SK-N-DZ (cell line): ENCODE measurements at regions not wholly inside any gene's neighbourhood (a gene's known extent, or its start where the extent isn't known, plus 50 kb on each side); places are given as distances from the start of the nearest gene placed in this dataset.

Source experiments
- DNase-seq: peaks from one replicate; pipeline ENCODE4 v3.0.0-alpha.2; 2015; ENCODE audit warnings: low spot score

DNA sequence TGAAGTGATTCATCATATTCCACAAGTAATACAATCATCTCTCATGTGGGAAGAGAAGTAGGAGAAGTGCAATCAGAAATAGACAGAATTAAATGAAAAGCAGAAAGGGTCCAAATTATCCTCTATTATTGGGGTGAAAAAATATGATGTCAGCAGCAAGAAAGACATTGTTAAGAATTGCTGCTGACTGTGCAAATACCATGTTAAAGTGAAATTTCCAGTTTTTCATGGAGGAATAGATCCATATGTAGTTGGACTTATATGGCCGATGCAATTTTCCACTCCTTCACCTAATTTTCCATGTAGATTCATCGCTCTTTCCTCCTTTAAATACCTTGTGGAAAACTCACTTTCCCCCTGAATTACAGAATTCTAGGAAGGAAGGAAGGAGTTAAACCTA lies 819.8 kb downstream of the GATA3 start:
- no peak for DNase-seq

DNA sequence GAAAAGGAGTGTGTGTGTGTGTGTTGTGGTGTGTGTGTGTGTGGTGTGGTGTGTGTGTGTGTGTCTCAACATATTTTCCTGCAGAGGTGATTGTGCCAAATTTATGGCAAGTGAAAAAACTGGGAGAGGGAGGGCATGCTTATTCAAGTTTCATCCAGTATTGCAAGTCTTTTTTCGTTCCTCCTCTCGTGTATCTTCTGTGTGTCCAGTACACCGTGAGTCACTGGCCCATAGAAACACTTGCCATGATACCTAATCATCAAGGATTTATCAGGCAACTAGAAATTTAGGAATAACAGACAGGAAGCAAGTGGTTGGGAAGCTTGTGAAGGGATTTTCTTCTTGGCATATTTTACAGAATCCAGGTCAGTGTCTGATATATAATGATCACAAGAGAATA lies 820.5 kb downstream of the GATA3 start:
- DNase-seq, result no peak

DNA sequence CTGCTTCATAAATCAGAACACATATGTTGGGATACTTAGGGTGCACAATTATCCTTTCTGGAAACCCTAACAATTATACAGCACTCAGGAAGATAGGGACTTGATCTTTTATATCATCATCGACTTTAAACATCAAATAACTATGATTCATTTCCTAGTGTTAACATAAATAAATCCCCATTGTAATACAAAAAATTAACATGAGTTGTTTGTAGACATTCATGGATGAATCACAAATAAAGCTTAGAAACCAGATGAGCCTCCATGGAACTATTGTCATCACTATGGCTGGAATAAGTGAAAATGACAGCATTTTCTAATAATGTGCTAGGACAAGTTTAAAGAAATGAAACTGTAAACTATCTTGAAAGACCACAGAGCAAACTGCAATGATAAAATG lies 821.7 kb downstream of the GATA3 start:
- no peak for DNase-seq

DNA sequence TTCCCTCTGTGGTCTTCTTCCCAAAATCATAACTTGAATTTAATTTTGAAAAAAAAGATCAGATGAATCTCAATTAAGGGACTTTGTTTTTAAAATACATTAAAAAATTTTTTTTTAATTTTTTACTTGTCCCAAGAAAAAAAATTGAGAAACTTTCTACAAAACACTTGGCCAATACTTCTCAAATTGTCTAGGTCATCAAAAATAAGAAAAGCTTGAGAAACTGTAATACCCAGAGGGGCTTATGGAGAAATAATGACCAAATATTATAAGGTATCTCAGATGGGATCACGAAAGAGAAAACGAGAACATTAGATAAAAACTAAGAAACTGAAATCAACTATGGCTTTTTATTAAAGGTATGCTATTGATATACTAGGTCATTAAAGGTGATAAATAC lies 835.0 kb downstream of the GATA3 start:
- DNase-seq, result no peak

DNA sequence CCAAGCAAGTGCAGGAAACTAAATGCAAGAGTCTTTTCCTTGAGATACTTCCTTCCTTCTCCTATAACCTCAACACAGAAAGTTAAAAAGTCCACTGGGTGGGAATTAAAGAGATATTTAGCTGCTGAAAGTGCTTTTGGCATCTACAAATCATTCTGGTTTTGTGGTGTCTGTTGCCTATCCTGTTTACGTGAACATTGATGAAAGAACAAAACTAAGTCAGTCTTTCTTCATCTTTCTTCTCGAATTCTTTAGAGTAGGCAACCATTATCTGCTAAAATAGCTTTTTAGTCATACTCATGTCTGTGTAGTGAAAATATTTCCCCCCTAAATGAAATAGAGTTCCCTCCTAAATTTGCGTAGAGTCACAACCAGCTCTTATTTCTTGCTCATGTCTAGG lies 838.6 kb downstream of the GATA3 start:
- DNase-seq, result no peak

DNA sequence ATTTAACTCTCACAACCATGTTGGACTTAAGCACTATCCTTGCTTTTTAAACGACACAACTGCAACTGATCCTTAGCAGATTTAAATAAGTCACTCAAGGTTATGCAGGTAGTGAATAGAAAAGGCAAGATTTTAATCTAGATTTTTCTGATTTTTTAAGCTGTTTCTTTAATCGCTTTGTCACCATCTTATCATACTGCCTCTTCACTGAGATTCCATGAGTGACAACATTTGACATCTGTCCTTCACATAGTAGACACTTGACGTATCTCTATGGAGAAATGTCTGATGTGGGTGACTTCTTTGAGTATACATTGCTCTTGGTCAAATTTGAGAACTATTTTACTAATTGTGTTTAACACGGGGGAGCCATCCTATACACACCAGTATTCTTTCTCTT lies 839.7 kb downstream of the GATA3 start:
- DNase-seq, result no peak

DNA sequence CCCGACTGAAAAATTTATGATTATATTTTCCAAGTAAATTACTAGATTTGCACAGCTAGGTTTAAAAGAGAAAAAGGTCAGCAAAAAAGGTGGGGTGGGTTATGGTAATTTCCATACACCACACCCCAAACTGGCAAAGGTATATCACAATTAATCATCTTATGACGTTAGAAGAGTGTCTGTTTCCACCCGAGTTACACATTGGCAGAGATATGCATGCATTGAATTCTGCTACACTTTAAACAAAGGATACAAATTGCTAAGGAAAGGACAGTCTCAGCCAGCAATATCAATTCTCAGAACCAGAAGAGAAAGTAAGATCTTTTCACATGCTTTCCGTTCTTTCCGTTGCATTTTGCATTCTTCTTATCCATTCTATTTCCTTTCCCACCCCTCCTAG lies 843.3 kb downstream of the GATA3 start:
- no peak for DNase-seq

GRCh38 chr10:8898745-8899330 lies 844.4 kb downstream of the GATA3 start:
- DNase-seq, result no peak

DNA sequence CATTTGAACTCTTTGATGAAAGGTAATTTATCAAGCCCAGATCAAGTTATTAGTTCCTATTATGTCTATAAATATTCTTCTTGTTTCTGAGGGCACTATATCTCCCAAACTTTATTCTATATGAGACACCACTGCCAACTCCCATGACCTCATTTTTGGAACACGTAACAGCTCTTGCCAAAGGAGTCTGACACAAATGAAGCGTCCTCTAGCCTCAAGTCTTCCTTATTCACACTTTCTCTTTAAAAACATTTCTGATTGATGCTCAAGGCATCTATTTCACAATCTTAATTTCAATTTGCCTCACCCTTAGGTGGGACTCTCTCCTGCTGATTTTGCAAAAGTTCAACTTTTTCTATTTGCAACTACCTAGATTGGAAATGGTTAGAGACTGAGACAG lies 848.4 kb downstream of the GATA3 start:
- DNase-seq, result no peak

DNA sequence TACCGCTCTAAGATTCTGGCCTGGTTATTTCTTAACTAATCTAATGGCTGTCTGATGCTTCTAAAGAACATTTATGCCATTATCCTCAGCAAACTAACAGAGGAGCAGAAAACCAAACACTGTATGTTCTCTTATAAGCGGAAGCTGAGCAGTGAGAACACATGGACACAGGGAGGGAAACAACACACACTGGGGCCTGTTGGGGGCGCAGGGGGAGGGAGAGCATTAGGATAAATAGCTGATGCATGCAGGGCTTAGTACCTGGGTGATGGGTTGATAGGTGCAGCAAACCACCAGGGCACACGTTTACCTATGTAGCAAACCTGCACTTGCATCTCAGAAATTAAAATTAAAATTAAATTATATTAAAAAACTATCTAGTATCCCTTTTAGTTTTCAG lies 853.5 kb downstream of the GATA3 start:
- DNase-seq, result no peak

GRCh38 chr10:8910314-8910713 lies 855.8 kb downstream of the GATA3 start:
- DNase-seq, result no peak

- no peak for DNase-seq
Measured at GRCh38 chr10:8911032-8911431, 856.5 kb downstream of the GATA3 start.

DNA sequence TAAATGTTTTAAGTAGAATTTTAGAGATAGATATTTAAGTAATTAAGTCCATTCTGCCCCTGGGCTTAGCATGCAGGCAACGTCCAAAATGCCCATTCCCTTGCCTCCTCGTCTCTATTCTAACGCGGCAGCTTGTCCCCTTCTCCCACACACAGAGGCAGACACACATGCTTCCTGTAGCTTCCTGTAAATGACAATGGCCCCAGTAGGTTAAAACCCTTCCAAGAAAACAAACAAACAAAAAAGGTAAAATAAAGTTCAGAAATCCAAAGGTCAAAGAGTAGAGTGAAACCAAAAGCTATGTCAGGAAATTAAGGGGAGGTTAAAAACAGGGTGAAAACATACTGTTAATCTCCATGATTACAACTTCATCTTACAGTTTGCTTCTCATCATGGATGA lies 857.6 kb downstream of the GATA3 start:
- no peak for DNase-seq

- DNase-seq, result no peak
Measured at GRCh38 chr10:8913720-8914119, 859.2 kb downstream of the GATA3 start.

GRCh38 chr10:8919280-8919679 lies 864.8 kb downstream of the GATA3 start:
- DNase-seq, result no peak

DNA sequence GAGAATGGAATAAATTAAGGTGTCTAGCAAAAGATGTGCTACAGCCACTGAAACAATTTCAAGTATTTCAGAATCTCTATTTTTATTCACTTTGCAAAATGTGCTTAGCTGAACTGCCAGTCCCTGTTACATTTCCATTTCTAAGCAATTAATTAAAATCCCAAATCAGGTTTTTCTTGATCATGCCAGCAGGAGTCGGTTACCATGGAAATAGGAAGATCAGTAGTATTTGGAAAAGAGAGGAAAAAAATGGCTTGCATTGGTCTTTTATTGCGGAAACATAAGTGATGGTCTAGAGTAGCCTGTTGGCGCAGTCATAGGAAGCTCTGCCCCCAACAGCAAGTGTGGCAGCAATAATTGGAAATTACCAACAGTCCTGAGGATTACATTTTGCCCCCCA lies 867.1 kb downstream of the GATA3 start:
- DNase-seq, result no peak

DNA sequence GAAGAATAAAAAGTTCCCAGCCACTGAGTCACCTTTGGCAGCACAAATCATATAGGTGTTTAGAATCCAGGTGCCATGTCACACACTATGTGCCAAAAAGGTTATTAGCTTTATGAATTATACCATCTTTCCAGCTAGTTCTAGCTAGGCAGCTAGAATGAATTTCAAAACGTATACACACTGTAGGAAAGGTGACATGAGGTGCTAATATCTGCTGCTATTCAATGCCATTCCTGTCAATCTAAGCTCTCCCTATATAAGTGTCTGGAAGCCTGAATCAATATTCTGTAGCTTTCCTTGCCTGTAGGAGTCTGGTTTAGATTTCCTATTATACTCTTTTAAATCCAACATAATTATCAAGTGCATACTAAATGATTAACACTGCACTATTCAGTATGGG lies 868.6 kb downstream of the GATA3 start:
- DNase-seq, result no peak

DNA sequence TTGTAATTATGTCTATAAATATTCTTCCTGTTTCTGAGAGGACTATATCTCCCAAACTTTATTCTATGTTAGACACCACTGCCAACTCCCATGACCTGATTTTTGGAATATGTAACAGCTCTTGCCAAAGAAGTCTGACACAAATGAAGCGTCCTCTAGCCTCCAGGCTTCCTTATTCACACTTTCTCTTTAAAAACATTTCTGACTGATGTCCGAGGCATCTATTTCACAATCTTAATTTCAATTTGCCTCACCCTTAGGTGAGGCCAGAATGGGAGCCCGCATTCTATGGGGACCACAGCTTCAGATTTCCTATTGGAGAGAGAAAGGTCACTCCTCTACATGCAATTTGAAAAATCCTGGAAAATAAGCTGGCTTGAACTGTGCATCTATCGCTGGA lies 873.2 kb downstream of the GATA3 start:
- no peak for DNase-seq

DNA sequence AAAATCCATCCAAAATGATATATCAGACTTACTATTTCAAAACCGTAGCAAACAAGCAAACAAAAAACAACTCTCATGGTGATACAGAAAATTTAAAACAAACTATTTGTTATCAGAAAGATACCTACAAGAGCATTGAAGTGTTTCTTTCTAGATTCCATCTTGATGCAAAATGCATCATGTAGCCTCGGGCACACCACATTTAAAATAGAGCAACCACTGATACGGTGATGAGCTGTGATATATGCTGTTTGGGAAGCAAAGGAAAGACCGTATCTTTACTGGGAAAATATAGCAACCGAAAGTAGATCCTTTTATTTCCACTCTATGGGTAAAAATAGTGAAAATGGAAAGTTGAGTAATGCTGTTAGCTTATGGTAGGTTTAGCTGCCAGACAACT lies 892.0 kb downstream of the GATA3 start:
- DNase-seq, result no peak

DNA sequence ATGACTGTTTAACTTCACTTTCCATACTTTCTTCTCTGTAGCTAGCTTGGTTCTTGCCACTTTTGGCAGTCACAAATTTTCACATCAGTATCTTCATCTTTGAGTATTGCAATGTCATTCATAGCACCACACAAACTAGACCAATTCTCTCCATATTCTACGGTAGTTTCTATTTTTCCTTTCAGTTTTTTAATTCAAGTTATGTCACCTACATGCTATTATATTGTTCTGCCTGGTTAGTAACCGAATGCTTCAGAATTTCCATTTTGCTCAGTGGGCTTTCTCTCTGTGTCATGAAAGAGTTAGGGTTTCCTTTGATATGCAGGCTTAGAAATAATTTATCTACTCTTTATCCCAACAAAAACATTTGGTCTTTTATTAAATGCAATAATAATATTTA lies 896.5 kb downstream of the GATA3 start:
- no peak for DNase-seq

DNA sequence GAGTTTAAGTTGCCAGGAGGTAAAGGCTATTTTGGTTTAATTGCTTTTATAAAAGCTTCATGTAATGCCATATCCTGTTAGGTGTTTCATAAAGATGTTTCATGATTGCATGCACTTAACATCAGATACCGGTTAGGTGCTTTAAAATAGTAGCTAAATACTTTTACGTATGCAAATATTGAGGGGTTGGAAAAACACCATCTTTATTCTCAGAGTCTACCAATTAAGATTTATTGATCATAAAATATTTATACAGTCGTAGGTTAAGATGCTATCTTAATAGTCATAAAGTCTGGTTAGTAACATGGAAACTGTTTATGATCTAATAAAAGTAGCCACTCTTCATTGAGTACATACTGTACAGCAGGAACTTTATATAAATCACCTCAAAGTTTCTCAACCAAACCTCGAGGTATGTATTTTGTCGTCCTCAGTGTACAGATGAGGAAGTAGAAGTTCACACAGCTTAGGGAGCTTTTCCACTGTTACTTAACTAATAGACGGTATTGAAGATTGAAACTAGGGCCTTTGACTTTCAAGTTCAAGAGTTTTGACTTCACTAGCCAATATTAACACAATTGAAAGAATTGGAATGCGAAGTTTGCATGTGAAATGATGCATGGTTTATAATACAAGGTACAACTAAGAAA lies 897.1 kb downstream of the GATA3 start:
- DNase-seq, result no peak

GRCh38 chr10:8956400-8956799 lies 901.9 kb downstream of the GATA3 start:
- DNase-seq, result no peak

DNA sequence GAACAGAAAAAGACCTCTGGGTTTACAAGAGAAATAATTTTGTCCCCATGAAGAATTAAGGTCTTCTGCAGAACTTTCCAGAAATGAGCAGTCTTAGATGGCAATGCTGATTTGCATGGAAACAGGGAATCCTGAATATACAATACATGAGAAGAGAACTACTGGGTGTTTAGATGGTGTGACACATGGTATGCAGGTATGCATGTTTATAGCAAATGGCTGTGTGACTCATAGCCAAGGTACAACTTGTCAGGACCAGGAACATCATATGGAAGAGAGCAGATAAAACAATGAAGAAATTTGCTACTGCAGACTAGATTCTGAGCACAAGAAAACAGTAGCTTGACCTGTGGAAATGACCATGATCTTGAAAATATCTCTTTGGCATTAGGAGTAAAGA lies 907.8 kb downstream of the GATA3 start:
- DNase-seq, result no peak

DNA sequence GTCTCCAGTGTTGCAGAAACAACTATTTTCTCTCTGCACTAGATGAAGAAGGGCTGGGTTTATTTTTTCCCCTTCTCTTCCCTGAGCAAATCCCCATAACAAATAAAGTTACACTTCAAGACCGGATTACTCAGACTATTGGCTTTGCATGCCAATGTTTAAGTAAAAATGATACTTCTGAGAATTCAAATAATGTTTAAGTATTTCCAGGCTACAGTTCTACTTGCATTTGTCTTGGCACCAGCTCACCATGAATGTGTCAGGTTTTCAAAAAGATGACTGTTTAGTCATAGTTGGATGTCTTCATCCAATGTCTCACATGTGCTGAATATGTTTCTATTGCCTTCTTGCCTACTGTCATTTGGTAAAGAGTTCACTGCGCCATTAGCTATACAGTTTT lies 912.6 kb downstream of the GATA3 start:
- DNase-seq, result no peak
